LNCaP clone FGC (cell line): ENCODE measurements at regions not wholly inside any gene's neighbourhood (a gene's known extent, or its start where the extent isn't known, plus 50 kb on each side); places are given as distances from the start of the nearest gene placed in this dataset.

ENCODE experiments used
- DNase-seq: peaks from one replicate; pipeline ENCODE4 v3.0.0-alpha.2; 2011; ENCODE audit warnings: low read depth
- H3K4me3 ChIP-seq: 2 replicates; pipeline ENCODE4 v1.5.1; 2011; ENCODE audit warnings: mild to moderate bottlenecking, low read depth, low read length, control low read depth
- TF ChIP-seq, protein P1 (sequence below): IDR thresholded peaks from 2 replicates; pipeline ENCODE4 v1.5.1; 2012; ENCODE audit warnings: mild to moderate bottlenecking; ENCODE audit not compliant: control insufficient read depth, insufficient read depth; ENCODE audit errors: extremely low read depth

- DNase-seq = no peak
- TF ChIP-seq, protein P1, sequence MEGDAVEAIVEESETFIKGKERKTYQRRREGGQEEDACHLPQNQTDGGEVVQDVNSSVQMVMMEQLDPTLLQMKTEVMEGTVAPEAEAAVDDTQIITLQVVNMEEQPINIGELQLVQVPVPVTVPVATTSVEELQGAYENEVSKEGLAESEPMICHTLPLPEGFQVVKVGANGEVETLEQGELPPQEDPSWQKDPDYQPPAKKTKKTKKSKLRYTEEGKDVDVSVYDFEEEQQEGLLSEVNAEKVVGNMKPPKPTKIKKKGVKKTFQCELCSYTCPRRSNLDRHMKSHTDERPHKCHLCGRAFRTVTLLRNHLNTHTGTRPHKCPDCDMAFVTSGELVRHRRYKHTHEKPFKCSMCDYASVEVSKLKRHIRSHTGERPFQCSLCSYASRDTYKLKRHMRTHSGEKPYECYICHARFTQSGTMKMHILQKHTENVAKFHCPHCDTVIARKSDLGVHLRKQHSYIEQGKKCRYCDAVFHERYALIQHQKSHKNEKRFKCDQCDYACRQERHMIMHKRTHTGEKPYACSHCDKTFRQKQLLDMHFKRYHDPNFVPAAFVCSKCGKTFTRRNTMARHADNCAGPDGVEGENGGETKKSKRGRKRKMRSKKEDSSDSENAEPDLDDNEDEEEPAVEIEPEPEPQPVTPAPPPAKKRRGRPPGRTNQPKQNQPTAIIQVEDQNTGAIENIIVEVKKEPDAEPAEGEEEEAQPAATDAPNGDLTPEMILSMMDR = no peak
- H3K4me3 ChIP-seq = no peak overlapping the region
These were observed 84.5 kb upstream of the SNAP25 start for GRCh38 chr20:10134176-10134575.

GRCh38 chr20:10135438-10135837, 83.2 kb upstream of the SNAP25 start:
- DNase-seq = no peak
- TF ChIP-seq, protein P1 = no peak
- no peak overlapping the region for H3K4me3 ChIP-seq

GRCh38 chr20:10137032-10137431, 81.6 kb upstream of the SNAP25 start:
- no peak overlapping the region for H3K4me3 ChIP-seq
- TF ChIP-seq, protein P1 = no peak
- no peak for DNase-seq

GRCh38 chr20:10137533-10137932, 81.1 kb upstream of the SNAP25 start:
- no peak for DNase-seq
- H3K4me3 ChIP-seq = no peak overlapping the region
- TF ChIP-seq, protein P1 = no peak

- TF ChIP-seq, protein P1 = no peak
- DNase-seq = no peak
- H3K4me3 ChIP-seq = no peak overlapping the region
These were observed 61.1 kb upstream of the SNAP25 start for GRCh38 chr20:10157549-10157948.

- no peak overlapping the region for H3K4me3 ChIP-seq
- DNase-seq = no peak
- TF ChIP-seq, protein P1 = no peak
These were observed 51.6 kb upstream of the SNAP25 start for GRCh38 chr20:10167040-10167439.

DNA sequence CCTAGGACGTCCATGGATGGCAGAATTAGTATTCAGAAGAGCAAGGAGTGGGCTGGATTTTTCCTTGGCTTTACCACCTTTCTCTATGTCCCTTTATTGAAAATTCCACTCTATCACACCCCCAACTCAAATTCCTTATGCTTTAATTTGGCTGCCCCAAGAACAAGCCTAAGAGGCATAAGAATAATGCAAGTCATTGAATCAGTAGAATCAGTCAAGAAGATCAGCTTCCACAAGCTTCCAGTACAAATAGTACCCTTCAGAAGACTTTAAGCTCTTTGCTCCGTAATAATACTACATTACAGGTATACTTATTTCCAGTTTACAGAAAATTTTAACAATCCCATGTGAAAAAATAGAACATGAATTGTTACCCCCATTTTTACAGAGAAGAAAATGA, 51.0 kb upstream of the SNAP25 start:
- no peak overlapping the region for H3K4me3 ChIP-seq
- TF ChIP-seq, protein P1 = no peak
- no peak for DNase-seq
